NOMO-1 (cell line): ENCODE measurements at regions not wholly inside any gene's neighbourhood (a gene's known extent, or its start where the extent isn't known, plus 50 kb on each side); places are given as distances from the start of the nearest gene placed in this dataset.
A peak's percentile ranks its signal among the peaks of the same experiment; 100 is the strongest.
"Not testable (repeated sequence)": the region's sequence is repeated elsewhere in the genome, so short reads cannot be mapped to it uniquely, and the experiment has no call there.

Experiments used
- DNase-seq, 2 experiments: peaks; one replicate each; lab custom pipeline; 2025; ENCODE audit not compliant: unreplicated experiment in 2 of 2; lab: John Stamatoyannopoulos, UW

DNA sequence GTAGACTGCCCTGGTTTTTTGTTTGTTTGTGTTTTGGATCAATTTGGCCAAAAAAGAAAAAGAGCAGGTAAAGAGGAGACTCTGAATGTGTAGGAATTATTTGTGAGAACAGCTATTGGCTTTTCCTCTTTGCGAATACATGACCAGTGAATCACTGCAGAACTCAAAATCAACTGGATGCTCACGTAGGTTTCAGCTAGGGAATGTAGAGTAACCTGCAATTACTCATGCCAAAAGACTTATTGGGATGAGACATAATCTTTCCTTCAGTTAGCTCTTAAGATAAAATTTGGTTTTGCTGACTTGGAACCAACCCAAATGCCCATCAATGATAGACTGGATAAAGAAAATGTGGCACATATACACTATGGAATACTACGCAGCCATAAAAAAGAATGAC is 348.0 kb downstream of the NPR3 start:
- no peak for DNase-seq

DNA sequence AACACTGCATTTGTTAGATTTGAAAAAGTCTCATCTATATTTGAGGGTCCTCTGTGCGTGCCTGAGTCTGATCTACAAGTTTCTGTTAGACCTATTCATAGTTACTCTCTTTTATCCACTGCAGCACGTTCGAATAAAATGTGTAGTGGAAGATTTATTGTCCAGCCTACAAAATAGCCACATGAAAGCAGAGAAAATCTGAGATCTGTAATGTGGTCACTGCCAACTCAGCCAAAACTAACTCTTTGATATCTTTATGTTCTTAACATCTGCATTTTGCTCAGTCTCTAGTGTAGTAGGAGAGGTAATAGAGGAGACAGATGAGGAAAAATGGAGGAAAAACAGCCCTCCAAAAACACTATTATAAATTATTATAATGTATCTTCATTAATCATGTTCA is 354.0 kb downstream of the NPR3 start:
- DNase-seq: no peak

- DNase-seq: peak in 1 of 2 experiments; percentile 16
Observed at GRCh38 chr5:33067291-33067690, 356.2 kb downstream of the NPR3 start.

DNA sequence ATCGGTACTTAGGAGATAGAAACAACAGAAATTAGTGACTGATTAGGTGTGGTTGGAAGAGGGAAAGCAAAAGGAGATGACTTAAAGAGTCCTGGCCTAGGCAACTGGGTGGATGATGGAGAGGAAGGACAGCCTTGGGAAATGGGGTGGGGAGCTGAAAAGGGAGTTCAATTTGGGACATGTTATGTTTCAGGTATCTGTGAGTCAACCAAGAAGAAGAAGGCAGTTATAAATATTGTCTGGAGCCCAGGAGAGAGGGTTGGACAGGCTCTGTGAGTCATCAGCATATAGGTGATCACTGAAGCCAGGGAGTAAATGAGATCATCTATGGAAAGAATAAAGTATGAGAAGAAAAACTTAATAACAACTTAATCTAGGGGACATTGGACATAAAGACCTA is 357.7 kb downstream of the NPR3 start:
- no peak for DNase-seq

GRCh38 chr5:33072296-33072695 is 361.2 kb downstream of the NPR3 start:
- DNase-seq: no peak

DNA sequence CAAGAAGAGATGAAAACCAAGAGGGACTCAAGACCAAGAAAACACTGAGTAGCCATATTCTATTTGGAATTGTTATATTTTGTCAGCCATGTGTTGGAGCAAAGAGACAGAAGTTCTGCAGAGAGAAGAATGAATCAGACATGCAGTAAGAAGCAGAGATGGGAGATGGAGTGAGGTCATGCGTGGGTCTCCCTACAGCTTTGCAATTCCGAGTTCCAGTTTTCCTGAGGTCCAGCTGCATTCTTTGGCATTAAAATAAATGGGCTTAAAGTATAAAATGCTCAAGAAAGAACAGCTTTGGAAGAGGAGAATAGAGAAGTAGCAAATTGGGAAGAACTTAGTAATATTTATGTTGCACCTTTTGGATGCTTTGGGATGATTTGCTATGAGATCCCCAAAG is 361.6 kb downstream of the NPR3 start:
- no peak for DNase-seq

DNA sequence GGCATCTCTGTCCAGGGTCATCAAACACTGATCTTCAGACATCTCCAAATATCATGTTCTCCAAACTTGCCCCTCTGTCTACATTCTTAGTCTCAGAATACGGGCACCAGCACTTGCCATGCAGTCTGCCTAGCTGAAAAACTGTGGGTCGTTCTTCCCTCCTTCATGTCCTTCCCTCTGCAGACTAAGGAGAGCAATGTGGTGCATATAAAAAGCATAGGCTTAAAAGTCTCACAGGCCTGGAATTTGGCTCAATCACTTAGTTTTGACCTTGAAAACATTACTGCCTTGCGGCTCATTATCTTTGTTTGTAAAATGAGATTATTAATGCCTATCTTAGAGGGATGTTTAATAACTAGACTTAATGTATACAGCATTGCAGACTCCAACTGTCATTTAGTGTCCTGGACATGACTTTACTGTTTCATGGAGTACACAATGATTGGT is 362.8 kb downstream of the NPR3 start:
- no peak for DNase-seq

DNA sequence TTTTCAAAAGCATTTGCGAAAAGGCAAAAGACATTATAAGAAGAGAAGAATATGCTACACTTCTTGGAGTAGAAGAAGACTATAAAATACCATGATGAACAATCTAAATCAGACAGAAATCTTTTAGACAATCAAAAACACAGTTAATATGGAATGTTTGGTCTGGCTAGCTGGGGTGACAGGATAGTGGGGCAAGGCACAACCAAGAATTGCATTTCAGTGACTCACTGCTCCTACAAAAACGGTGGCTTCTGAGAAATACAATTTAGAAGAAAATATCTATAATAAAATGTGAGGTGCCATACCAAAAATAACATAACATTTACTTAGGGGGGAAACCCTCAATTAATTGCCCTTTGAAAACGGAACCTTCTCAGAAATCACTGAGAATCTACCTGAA is 363.4 kb downstream of the NPR3 start:
- no peak for DNase-seq

DNA sequence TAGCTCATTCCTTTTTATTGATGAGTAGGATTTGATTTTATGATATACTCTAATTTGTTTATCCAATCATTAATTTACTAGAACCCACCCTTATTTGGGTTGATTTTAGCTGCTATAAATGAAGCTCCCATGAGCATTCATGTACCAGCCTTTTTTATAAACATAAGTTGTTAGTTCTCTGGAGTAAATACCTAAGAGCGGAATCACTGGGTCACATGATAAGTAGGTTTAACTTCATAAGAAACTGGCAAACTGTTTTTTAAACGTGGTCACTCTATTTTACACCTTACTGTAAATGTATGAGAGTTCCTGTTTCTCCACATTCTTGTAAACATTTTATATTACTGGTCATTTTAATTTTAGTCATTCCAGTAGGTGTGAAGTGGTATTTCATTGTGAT is 364.6 kb downstream of the NPR3 start:
- DNase-seq: no peak

- no peak for DNase-seq
Observed at GRCh38 chr5:33079548-33079947, 361.2 kb upstream of the TARS1 start.

DNA sequence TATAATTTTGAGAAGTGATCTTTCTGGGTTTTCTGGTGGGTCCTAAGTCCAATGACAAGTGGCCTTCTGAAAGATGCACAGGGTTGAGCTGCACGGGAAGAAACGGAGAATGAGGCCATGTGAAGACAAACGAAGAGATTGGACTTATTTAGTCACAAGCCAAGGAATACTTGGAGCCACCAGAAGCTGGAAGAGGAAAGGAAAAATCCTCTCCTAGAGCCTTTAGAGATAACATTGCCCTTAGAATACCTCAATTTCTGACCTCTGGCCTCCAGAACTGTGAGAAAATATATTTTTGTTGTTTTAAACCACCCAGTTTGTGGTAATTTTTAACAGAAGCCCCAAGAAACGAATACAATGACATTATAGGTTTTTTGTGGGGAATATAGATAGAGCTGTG is 360.5 kb upstream of the TARS1 start:
- no peak for DNase-seq

DNA sequence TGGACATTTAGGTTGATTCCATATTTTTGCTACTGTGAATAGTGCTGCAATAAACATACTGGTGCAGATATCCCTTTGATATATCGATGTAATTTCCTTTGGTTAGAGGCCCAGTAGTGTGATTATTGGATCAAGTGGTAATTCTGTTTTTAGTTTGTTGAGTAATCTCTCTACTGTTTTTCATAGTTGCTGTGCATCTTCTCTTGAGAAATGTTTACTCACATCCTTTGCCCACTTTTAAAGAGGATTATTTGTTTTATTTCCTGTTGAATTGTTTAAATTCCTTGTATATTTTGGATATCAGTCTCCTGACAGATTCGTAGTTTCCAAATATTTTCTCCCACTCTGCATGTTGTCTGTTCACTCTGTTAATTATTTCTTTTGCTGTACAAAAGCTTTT is 352.6 kb upstream of the TARS1 start:
- DNase-seq: no peak

- DNase-seq: no peak
Observed at GRCh38 chr5:33091571-33092363, 349.0 kb upstream of the TARS1 start.

DNA sequence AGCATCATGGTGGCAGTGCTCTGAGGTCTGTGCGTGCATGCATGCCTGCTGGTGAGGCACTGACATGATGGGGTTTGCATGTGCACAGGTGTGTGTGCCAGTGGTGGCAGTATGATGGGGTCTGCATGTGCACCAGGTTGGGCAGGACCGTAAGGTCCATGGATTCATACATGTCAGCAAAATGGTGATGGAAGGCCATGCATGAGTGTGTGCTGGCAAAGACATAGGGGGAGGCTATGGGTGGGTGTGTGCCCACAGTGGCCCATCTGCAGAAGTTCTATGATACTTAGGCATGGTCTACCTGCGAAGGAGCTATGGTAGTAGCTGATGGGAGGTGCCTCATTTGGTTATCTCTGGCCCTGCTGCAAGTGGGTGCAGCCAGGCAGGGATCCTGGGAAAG is 348.0 kb upstream of the TARS1 start:
- no peak for DNase-seq

DNA sequence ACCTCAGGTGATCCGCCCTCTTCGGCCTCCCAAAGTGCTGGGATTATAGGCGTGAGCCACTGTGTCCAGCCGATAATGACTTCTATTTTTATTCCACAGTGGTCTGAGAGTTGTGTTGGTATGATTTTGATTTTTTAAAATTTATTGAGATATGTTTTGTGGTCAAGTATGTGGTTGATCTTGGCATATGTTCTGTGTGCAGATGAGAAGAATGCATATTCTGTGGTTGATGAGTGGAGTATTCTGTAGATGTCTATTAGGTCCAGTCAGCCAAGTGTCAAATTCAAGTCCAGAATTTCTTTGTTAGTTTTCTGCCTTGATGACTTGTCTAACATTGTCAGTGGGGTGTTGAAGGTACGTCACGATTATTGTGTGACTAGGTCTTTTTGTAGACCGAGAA is 338.2 kb upstream of the TARS1 start:
- no peak for DNase-seq

DNA sequence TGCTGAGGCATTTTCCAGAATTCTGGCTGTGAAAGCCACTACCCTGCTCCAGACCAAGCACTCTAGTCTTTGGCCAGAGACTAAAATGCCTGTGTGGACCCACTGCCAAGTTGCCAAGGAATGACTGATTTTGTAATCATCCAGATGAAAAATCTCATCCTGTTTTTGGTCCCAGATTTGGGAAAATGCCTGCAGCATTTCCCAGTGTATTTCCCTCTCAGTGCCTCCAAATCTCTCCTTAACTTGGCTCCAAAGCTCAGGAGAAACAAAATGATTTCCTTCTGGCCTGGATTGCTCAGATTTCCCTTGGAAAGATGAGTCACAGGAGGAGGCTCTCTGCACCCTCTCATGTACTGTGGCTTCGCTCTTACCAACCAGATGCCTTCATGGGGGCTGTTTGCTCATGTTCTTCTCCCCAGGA is 335.2 kb upstream of the TARS1 start:
- no peak for DNase-seq

DNA sequence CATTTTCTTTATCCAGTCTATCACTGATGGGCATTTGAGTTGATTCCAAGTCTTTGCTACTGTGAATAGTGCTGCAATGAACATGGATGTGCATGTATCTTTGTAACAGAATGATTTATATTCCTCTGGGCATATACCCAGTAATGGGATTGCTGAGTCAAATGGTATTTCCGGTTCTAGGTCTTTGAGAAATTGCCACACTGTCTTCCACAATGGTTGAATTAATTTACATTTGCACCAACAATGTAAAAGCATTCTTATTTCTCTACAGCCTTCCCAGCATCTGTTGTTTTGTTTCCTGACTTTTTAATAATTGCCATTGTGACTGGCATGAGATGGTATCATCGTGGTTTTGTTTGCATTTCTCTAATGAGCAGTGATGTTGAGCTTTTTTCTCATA is 330.3 kb upstream of the TARS1 start:
- DNase-seq: not testable (repeated sequence)

GRCh38 chr5:33114361-33114760 is 326.4 kb upstream of the TARS1 start:
- DNase-seq: no peak

- DNase-seq: no peak
Observed at GRCh38 chr5:33115467-33115866, 325.3 kb upstream of the TARS1 start.

DNA sequence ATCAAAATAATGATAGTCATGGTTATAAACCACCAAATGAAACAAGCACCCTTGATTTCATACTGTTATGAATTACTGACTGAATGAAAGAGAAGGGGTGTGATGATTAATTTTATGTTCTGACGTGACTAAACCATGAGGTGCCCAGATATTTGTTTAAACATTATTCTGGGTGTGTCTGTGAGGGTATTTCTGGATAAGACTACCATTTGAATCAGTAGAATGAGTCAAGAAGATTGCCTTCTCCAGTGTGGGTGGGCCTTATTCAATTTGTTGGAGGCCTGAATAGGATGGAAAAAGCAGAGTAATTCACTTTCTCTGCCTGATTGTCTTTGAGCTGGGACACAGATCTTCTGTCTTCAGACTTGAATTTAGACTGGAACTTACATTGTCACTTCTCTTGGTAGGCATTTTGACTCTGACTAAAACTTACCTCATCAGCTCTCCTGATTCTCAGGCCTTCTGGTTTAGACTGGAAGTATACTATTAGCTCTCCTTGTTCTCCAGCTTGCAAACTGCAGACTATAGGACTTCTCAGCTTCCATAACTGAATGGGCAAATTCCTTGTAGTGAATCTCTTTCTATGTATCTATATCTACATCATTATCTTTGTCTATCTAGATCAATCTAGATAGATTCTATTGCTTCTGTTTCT is 321.9 kb upstream of the TARS1 start:
- DNase-seq: no peak

DNA sequence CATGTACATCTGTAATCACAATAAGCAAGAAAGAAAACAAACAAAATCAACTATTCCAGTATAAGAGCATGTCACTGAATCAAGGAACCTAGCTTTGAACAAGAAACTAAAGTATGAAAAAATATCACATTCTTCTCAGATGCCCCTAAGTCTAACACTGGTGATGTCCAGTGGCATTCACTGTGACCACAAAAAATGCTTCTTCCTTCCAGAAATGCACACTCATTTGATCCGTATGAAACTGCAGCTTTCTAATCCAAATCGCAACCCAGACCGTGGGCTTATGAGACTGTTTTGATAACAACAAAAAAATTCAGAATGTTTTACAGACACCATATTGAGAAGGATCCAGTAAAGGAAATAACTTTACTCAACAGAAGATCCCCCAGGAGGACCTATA is 320.1 kb upstream of the TARS1 start:
- no peak for DNase-seq

DNA sequence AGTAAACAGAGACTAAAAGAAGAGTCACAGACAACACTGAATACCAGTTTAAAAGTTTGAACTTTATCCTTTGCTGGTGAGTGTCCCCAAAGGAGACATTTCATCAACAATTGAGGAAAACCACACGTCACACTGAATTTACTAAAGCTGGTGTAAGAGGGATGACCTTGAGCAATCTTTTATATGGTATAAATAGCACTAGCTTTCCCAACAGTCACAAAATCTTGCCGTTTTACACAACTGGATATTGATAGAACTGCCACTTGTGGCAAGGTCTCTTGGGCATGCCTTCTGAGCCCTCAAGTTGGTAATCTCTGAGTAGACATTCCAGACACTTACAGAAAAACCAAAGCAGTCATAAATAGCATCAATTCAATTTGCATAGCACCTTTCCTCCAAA is 311.5 kb upstream of the TARS1 start:
- peak; percentile 59 to 84 for DNase-seq
